ENCODE measurements at regions not wholly inside any gene's neighbourhood (a gene's known extent, or its start where the extent isn't known, plus 50 kb on each side); places are given as distances from the start of the nearest gene placed in this dataset.

DNA sequence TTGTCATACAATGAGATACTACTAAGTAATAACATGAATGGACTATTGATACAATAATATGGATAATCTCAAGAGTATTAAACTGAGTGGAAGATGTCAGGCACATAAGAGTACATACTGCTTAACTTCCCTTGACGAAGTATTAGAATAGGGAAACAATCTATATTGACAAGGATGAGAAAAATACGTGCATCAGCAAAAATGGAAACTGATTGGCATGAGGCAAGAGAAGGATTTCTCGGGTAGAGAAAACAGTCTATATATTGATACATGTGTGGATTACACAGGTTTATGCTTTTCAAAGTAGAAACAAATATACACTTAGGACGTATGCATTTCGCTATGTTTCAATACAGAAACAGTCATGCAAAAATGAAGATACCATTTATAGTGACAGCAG lies 57.4 kb downstream of the PRR20E start:
- no peak for ATAC-seq
- no peaks in the 10 kb centered on the region for H3K27me3 Mint-ChIP-seq
- no peak for DNase-seq
- H3K4me1 Mint-ChIP-seq, result no peaks in the 10 kb centered on the region
- H3K4me3 Mint-ChIP-seq, result no peak overlapping the region
- peaks cover 13% of the 10 kb centered on the region for H3K9me3 Mint-ChIP-seq
- no peak overlapping the region for H3K27ac Mint-ChIP-seq
- H3K36me3 Mint-ChIP-seq (ENCODE audit: low read depth), result no peaks in the 10 kb centered on the region

DNA sequence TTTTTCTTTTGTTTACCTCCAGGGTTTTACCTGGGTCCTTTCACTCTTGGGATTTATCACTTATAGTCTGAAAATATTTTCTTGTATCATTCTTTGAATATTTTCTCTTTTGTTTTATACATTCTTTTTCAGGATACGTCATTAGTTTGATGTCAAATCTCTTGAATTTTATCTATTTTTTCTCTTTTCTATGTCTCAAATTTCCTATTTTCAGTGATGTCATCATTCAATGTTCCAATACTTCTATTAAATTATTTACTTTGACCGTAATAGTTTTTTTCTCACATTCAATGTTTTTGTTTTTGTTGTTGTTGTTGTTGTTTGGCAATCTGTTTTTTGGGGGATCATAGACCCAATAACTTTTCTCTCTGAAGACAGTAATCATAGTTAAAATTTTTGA lies 83.5 kb downstream of the PRR20E start:
- Mint-ChIP-seq H3K36me3 (ENCODE audit: low read depth) (no peaks in the 10 kb centered on the region), H3K27ac (no peak overlapping the region), H3K27me3 (no peaks in the 10 kb centered on the region), H3K9me3 (peaks cover 12% of the 10 kb centered on the region), H3K4me1 (no peaks in the 10 kb centered on the region), H3K4me3 (no peak overlapping the region)
- no peak for DNase-seq
- ATAC-seq, result no peak

DNA sequence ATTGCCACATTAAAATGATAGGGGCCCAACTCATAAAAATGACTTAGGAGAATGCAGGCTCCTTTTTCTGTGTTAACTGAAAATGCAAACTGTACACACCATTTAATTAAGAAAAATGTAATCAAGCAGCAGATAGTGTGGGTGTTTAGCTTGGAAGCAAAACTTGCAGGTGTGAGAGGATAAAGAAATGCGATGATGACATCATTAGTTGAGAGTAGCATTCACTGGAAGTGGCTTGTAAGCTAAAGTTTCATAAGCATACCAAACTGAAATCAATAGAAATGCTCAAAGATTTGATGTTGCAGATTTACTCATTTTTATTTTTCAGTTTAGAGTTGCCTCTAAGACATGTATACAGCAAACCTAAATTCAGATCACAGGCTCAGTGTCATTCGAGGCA lies 86.6 kb downstream of the PRR20E start:
- DNase-seq (no peak), ATAC-seq (no peak)
- H3K36me3 Mint-ChIP-seq (ENCODE audit: low read depth), result no peaks in the 10 kb centered on the region
- H3K4me1 Mint-ChIP-seq, result no peaks in the 10 kb centered on the region
- H3K27ac Mint-ChIP-seq, result no peak overlapping the region
- H3K4me3 Mint-ChIP-seq, result no peak overlapping the region
- H3K27me3 Mint-ChIP-seq, result no peaks in the 10 kb centered on the region
- H3K9me3 Mint-ChIP-seq, result peaks cover 10% of the 10 kb centered on the region

DNA sequence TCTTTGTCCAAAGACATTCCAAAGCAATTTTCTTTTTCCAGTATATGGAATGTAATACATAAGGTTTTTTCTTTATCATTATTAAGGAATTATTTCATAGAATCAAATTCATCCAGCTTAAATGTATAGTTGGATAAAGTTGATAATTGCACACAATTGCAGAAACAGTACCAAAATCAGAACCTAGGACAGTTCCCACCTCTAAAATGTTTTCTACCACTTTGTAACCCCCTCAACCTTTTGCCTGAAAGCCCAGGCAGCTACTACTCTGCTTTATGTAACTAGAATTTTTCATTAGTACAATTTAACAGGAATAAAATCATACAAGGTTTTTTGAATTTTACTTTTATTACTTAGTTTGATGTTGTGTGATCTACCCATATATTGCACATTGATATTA lies 98.0 kb downstream of the PRR20E start:
- DNase-seq, result no peak
- peaks cover 17% of the 10 kb centered on the region for H3K9me3 Mint-ChIP-seq
- no peaks in the 10 kb centered on the region for H3K36me3 Mint-ChIP-seq (ENCODE audit: low read depth)

DNA sequence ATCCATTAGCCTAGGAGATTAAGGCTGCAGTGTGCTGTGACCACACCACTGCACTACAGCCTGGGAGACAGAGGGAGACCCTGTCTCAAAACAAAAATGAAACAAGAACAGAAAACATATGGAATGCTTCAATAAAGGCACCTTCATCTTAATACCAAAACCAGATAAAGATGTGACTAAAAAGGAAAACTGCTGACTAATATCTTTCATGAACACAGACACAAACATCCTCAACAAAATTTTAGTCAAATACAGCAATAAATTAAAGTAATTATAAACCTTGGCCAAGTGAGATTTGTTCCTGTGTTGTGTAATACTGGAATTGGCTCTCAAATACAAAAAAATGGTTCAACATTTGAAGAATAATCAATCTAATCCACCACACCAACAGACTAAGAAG lies 103.5 kb downstream of the PRR20E start:
- no peaks in the 10 kb centered on the region for H3K4me1 Mint-ChIP-seq
- no peak overlapping the region for H3K27ac Mint-ChIP-seq
- DNase-seq, result no peak
- no peak overlapping the region for H3K4me3 Mint-ChIP-seq
- H3K9me3 Mint-ChIP-seq, result peaks cover 24% of the 10 kb centered on the region
- ATAC-seq, result no peak
- H3K27me3 Mint-ChIP-seq, result no peaks in the 10 kb centered on the region
- no peaks in the 10 kb centered on the region for H3K36me3 Mint-ChIP-seq (ENCODE audit: low read depth)

More for the DNA sequence above, 98.0 kb downstream of the PRR20E start:
- no peaks in the 10 kb centered on the region for H3K27me3 Mint-ChIP-seq
- no peak for ATAC-seq
- H3K27ac Mint-ChIP-seq, result no peak overlapping the region
- H3K4me1 Mint-ChIP-seq, result no peaks in the 10 kb centered on the region
- no peak overlapping the region for H3K4me3 Mint-ChIP-seq

DNA sequence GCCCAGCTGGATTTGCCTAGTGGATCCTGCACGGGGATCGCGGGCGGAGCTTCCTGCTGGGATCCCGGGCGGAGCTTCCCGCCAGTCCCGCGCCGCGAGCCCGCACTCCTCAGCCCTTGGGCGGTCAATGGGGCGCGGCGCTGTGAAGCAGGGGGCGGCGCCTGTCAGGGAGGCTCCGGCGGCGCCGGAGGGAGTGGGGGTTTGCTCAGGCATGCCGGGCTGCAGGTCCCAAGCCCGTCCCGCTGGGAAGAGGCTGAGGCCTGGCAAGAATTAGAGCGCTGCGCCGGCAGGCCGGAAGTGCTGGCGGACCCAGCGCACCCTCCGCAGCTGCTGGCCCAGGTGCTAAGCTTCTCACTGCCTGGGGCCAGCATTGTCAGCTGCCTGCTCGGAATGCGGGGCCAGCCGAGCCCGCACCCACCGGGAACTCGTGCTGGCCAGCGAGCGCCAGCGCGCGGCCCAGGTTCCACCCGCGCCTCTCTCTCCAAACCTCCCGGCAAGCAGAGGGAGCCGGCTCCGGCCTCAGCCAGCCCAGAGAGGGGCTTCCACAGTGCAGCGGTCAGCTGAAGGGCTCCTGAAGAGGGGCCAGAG lies 119.6 kb downstream of the PRR20E start:
- DNase-seq (no peak), ATAC-seq (no peak)
- Mint-ChIP-seq H3K27ac (no peak overlapping the region), H3K27me3 (no peaks in the 10 kb centered on the region), H3K4me1 (no peaks in the 10 kb centered on the region), H3K9me3 (peaks cover 2% of the 10 kb centered on the region), H3K4me3 (no peak overlapping the region), H3K36me3 (ENCODE audit: low read depth) (no peaks in the 10 kb centered on the region)

DNA sequence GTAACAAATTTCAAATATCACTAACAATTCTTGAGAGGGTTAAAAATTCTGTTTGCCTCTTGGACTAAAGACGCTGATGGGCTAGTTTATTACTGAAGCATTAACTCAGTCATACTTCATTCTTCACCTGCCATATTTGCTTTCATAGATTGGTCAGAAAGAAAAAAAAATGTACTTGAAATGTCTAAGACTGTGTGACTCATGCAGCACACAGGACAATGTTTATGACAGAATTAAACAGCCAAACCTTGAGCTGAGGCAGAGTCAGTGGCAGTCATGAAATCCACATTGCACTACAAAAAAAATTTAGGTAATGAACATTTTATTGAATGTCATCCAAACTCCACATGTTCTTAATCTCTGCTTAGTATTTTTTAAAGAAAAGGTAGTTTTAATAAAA lies 135.6 kb downstream of the PRR20E start:
- no peaks in the 10 kb centered on the region for H3K27me3 Mint-ChIP-seq
- DNase-seq, result no peak
- no peak for ATAC-seq

DNA sequence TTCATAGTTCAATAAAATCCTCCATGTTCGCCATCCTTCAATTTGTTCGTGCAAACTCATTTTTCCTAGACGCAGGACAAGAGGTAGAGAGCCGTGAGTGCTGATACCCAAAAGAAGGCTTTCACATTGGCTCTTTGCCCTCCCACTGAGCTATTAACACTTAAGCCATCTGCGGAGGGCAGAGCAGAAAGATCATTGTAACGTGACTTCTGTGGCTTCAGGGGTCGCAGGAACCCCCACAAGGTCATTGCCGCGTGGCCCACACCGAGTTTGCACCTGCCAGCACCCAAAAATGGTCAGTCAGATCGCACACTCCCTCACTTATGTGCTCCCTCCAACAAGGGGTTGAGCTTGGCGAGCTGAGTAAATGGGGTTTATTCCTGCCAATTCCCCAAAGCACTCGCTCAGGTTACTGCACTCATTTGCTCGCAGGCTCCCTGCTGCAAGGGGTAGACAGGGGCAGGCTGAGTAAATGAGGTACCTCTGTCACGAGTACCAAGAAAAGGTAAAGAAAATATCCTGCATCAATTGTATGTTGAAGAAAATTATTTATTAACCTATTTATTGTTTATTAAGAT lies 144.1 kb downstream of the PRR20E start:
- no peaks in the 10 kb centered on the region for H3K9me3 Mint-ChIP-seq
- DNase-seq (no peak), ATAC-seq (no peak)
- H3K27me3 Mint-ChIP-seq, result no peaks in the 10 kb centered on the region
- H3K4me1 Mint-ChIP-seq, result no peaks in the 10 kb centered on the region
- no peaks in the 10 kb centered on the region for H3K36me3 Mint-ChIP-seq (ENCODE audit: low read depth)
- H3K4me3 Mint-ChIP-seq, result no peak overlapping the region
- no peak overlapping the region for H3K27ac Mint-ChIP-seq

More for the DNA sequence above, 135.6 kb downstream of the PRR20E start:
- no peaks in the 10 kb centered on the region for H3K36me3 Mint-ChIP-seq (ENCODE audit: low read depth)
- no peaks in the 10 kb centered on the region for H3K4me1 Mint-ChIP-seq
- H3K9me3 Mint-ChIP-seq, result peaks cover 5% of the 10 kb centered on the region
- H3K4me3 Mint-ChIP-seq, result no peak overlapping the region
- H3K27ac Mint-ChIP-seq, result no peak overlapping the region

DNA sequence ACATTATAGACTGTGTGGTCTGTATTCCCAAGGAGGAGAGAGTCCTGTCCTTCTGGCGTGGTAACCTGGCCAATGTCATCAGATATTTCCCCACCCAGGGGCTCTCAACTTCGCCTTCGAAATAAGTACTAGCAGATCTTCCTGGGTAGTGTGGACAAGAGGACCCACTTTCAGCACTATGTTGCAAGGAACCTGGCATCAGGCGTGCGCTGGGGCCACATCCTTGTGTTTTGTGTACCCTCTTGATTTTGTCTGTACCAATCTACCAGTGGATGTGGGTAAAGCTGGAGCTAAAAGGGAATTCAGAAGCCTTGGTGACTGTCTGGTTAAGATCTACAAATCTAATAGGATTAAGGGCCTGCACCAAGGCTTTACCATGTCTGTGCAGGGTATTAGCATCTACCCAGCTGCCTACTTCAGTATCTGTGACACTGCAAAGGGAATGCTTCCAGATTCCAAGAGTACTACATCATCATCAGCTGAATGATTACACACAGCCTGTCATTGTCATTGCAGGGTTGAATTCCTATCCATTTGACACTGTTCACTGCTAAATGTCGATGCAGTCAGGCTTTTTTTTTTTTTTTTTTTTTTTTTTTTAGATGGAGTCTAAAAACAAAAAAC lies 148.0 kb downstream of the PRR20E start:
- no peak overlapping the region for H3K4me3 Mint-ChIP-seq
- no peak for DNase-seq
- H3K9me3 Mint-ChIP-seq, result peaks cover 8% of the 10 kb centered on the region
- H3K36me3 Mint-ChIP-seq (ENCODE audit: low read depth), result no peaks in the 10 kb centered on the region
- H3K27ac Mint-ChIP-seq, result no peak overlapping the region
- H3K27me3 Mint-ChIP-seq, result no peaks in the 10 kb centered on the region
- ATAC-seq, result no peak
- H3K4me1 Mint-ChIP-seq, result no peaks in the 10 kb centered on the region

DNA sequence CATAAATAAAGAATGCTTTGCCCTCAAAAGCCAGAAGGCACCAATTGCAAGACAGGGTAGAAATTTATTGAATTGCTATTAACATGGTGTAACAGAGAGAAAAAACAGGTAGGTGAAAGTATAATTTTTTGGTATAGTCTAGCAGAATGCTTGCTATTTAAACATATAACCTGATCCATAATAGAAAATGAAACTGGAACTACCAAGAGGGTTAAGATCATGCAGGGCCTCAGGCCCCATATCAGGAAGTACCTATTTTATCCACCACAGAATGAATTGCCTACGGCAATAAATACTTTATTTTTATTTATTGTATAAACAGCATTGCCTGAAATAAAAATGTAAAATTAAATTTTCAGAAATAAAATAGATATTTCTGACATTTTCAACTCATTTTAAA lies 159.5 kb downstream of the PRR20E start:
- H3K27ac Mint-ChIP-seq, result no peak overlapping the region
- H3K4me3 Mint-ChIP-seq, result no peak overlapping the region
- DNase-seq (no peak), ATAC-seq (peak; percentile 33)
- no peaks in the 10 kb centered on the region for H3K27me3 Mint-ChIP-seq
- no peaks in the 10 kb centered on the region for H3K36me3 Mint-ChIP-seq (ENCODE audit: low read depth)
- peaks cover 10% of the 10 kb centered on the region for H3K9me3 Mint-ChIP-seq
- peaks cover 2% of the 10 kb centered on the region for H3K4me1 Mint-ChIP-seq

DNA sequence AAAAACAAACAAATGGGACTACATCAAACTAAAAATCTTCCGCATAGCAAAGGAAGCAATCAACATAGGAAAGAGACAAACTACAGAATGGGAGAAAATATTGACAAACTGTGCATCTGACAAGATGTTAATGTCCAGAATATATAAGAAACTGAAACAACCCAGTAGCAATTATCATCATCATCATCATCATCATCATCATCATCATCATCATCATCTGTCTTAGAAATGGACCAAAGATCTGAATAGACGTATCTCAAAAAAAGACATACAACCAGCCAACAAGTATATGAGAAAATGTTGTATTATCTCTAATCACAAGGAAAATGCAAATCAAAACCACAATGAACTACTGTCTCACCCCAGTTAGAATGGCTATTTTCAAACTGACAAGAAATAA lies 173.9 kb downstream of the PRR20E start:
- H3K27me3 Mint-ChIP-seq, result no peaks in the 10 kb centered on the region
- ATAC-seq, result no peak

DNA sequence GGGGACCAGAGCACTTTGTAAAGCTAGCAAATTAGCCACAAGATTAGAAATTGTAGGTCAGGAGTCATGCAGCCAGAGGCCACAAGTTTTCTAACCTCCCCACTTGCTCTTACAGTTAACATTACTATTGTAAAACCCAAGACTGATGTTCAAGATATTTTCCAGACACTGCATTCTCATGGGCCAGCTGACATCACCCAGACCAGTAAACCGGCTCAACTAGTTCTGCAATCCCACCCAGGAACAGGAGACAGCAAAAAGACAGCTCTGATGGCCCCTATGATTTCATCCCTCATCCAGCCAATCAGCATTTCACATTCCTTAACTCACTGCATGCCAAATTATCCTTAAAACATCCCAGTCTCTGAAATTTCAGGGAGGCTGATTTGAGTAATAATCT lies 178.5 kb downstream of the PRR20E start:
- Mint-ChIP-seq H3K4me3 (no peak overlapping the region), H3K27me3 (no peaks in the 10 kb centered on the region), H3K27ac (no peak overlapping the region), H3K4me1 (no peaks in the 10 kb centered on the region), H3K36me3 (ENCODE audit: low read depth) (no peaks in the 10 kb centered on the region), H3K9me3 (peaks cover 9% of the 10 kb centered on the region)
- no peak for DNase-seq
- no peak for ATAC-seq

More for the DNA sequence above, 173.9 kb downstream of the PRR20E start:
- Mint-ChIP-seq H3K27ac (no peak overlapping the region), H3K4me3 (no peak overlapping the region), H3K36me3 (ENCODE audit: low read depth) (no peaks in the 10 kb centered on the region), H3K9me3 (peaks cover 4% of the 10 kb centered on the region), H3K4me1 (no peaks in the 10 kb centered on the region)
- DNase-seq, result no peak

DNA sequence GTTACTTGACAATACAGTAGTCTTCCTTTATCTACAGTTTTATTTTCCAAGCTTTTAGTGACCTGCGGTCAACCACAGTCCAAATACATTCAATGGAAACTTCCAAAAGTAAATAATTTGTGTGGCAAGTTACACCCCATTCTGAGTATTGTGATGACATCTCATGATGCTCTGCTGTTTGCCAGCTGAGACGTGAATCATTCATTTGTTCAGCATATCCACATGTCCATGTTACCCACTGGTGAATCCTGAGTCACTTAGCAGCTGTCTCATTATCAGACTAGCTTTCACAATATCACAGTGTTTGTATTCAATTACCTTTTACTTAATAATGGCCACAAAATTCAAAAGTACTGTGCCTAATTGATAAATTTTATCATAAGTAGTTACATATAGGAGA lies 179.8 kb downstream of the PRR20E start:
- peaks cover 13% of the 10 kb centered on the region for H3K9me3 Mint-ChIP-seq
- ATAC-seq (no peak), DNase-seq (no peak)
- H3K27ac Mint-ChIP-seq, result no peak overlapping the region
- H3K36me3 Mint-ChIP-seq (ENCODE audit: low read depth), result no peaks in the 10 kb centered on the region
- H3K4me3 Mint-ChIP-seq, result no peak overlapping the region
- no peaks in the 10 kb centered on the region for H3K27me3 Mint-ChIP-seq
- H3K4me1 Mint-ChIP-seq, result no peaks in the 10 kb centered on the region

DNA sequence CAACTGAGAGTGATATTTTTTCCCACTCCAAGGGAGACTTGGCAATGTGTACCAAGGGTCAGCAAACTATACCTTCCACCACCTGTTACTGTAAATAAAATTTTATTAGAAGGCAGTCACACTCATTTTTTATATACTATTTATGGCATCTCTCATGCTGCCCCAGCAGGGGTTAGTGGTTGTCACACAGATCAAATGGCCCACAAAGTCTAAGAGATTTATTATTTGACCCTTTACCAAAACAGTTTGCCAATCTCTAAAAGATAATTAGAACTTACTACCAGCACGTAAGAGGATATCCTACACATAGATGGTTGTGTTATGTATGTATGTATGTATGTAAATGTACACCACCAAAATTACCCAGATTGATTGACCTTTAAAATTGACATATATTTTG lies 185.1 kb downstream of the PRR20E start:
- H3K36me3 Mint-ChIP-seq (ENCODE audit: low read depth), result no peaks in the 10 kb centered on the region
- H3K27me3 Mint-ChIP-seq, result no peaks in the 10 kb centered on the region
- H3K9me3 Mint-ChIP-seq, result peaks cover 22% of the 10 kb centered on the region
- no peaks in the 10 kb centered on the region for H3K4me1 Mint-ChIP-seq
- no peak overlapping the region for H3K4me3 Mint-ChIP-seq
- no peak overlapping the region for H3K27ac Mint-ChIP-seq
- DNase-seq, result no peak
- ATAC-seq, result no peak

DNA sequence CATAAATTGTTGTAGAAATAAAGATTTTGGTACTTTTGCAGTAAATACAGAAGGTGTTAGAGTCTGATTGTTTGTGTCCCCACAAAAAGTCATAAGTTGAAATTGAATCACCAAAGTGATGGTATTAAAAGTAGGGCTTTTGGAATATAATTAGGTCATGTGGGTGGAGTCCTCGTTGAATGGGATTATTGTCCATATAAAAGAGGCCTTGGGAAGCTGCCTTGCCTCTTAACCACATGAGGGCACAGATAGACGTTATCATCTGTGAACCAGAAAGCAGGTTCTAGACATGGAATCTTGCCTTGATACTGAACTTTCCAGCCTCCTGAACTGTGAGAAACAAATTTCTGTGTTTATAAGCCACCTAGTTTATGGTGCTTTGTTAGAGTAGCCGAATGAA lies 186.8 kb downstream of the PRR20E start:
- Mint-ChIP-seq H3K36me3 (ENCODE audit: low read depth) (no peaks in the 10 kb centered on the region), H3K27ac (no peak overlapping the region), H3K4me3 (no peak overlapping the region), H3K9me3 (peaks cover 18% of the 10 kb centered on the region), H3K4me1 (no peaks in the 10 kb centered on the region), H3K27me3 (no peaks in the 10 kb centered on the region)
- DNase-seq (no peak), ATAC-seq (no peak)

All from activated naive CD8-positive, alpha-beta T cell treated with anti-CD3 and anti-CD28 coated beads, Interleukin-2, amount 50 U/mL, for 24 hours (primary cell).